HG02763 (cell line): ENCODE measurements at regions not wholly inside any gene's neighbourhood (a gene's known extent, or its start where the extent isn't known, plus 50 kb on each side); places are given as distances from the start of the nearest gene placed in this dataset.

Experiments
- ATAC-seq: cut with Tn5 transposase; IDR thresholded peaks from one replicate; pipeline ENCODE4 v1.9.1; 2021; ENCODE audit warnings: mild to moderate bottlenecking, moderate library complexity; ENCODE audit not compliant: unreplicated experiment

- ATAC-seq, result no peak
These were observed 335.8 kb upstream of the TRPC7 start for GRCh38 chr5:136701191-136701590.

- ATAC-seq, result no peak
These were observed 334.3 kb upstream of the TRPC7 start for GRCh38 chr5:136699651-136700050.

DNA sequence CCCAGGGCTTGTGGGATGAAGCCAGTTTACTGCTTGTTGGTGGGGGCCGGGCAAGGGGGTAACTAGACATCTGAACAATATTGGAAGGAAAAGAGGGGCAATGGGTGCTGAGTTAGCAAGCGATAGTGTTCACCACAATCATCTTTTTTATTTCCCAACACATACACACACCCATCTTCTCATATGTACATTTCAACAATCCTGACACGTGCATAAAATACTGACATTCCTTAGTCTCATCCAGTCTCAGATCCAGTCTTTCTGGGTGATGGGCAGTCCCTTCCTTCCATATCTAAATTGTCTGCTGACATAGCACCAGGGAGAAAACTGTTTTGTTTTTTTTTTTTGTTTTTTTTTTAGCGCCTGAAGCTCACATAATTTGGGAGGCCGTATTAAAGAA is 333.6 kb upstream of the TRPC7 start:
- no peak for ATAC-seq

GRCh38 chr5:136694258-136694657 is 328.9 kb upstream of the TRPC7 start:
- no peak for ATAC-seq

GRCh38 chr5:136689552-136689951 is 324.2 kb upstream of the TRPC7 start:
- ATAC-seq, result no peak

DNA sequence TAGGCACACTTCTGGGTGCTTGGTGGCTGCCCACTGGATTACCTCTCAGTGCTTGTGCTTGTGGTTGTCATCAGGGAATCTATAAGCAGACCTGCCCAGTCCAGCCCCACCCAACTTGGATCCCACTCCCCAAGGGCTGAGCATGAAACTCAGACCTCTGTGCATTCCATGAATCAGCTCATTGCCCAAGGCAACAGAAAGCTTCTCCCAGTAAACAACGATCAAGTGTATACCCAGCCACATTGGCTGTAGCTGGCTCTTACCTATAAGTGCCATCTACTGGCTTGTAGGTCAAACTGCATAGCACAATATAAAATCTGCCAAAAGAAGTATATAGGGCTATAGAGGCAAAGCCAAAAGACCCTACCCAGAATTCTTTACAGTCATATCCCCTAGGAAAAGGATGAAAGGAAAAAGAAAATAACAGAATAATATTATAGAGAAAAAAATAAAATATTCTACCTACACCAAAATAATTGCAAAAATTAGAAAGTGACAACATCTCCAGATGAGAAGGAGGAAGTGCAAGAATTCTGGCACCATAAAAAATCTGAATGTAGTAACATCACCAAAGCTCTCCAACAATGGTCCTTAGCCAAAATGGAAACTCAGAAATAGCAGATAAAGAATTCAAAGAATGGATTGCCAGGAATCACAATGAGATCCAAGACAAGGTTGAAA is 321.0 kb upstream of the TRPC7 start:
- no peak for ATAC-seq

- no peak for ATAC-seq
These were observed 317.6 kb upstream of the TRPC7 start for GRCh38 chr5:136682986-136683385.

- no peak for ATAC-seq
These were observed 313.9 kb upstream of the TRPC7 start for GRCh38 chr5:136679233-136679632.

- ATAC-seq, result no peak
These were observed 311.9 kb upstream of the TRPC7 start for GRCh38 chr5:136677217-136677616.

DNA sequence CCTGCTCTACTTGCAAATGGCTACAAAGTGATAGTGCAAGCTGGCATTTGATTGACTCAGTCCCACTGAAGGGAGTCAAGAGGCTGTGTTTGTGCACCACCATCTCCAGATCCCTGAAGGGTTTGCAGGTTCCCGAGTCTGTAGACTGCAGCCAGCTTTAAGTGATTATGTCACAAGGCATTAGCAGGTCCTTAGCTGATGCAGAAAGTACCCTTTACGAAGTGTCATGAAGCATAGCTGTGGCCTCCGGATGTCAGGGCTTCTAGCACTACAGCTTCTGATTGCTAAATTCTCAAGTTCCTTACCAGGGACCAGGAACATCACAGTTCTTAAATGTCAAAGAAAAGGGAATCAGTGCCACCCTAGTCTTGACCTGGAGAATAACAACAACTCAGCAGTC is 311.3 kb upstream of the TRPC7 start:
- no peak for ATAC-seq

DNA sequence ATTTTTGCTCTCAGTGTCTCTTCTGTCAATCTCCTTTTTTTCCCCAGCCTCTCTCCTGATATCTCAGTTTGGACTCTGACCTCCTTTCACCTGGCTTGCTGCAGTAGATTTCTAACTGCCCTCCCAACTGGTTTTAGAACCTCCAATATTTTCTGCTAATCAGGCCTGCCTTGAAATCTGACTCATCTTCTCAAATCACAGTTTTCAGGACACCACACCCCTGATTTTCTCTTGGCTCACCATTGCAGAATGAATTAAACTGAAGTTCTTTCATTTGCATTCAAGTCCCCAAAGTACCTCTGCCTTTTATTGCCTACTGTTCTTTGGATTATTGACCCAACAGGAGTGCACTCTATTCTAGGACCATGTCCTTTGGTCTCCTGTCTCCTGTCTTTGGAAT is 310.4 kb upstream of the TRPC7 start:
- no peak for ATAC-seq

- ATAC-seq, result no peak
These were observed 308.8 kb upstream of the TRPC7 start for GRCh38 chr5:136674178-136674577.

- no peak for ATAC-seq
These were observed 302.4 kb upstream of the TRPC7 start for GRCh38 chr5:136667789-136668188.

DNA sequence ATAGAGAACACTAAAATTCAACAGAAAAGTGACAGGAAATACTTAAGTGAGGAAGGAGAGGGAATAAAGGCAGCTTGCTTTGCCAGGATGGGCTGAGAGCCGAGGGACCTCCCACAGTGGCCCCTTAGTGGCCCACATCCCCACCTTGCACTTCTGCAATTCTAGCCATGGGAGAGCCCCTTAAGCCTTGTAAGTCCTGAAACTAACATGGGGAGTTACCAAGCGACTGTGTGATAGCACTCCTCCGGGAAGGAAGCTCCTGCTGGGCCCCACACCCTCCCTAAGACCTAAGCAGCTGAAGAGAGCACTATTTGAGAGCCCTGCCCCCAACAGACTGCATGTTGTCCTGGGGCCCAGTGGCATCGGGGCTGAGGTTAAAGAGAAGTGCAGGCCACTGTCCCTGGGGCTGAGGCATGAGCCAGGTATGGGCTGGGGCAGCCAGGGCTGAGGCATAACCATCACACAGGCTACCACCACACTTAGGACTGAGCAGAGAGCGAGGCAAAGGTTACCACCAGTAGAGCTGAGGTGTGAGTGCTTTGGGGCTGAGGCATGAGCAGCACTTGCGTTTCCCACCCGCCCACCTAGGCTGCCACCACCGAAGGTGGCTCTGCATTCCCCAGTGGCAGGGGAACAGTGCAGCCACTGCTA is 301.8 kb upstream of the TRPC7 start:
- no peak for ATAC-seq

GRCh38 chr5:136665331-136665730 is 300.0 kb upstream of the TRPC7 start:
- ATAC-seq, result no peak

DNA sequence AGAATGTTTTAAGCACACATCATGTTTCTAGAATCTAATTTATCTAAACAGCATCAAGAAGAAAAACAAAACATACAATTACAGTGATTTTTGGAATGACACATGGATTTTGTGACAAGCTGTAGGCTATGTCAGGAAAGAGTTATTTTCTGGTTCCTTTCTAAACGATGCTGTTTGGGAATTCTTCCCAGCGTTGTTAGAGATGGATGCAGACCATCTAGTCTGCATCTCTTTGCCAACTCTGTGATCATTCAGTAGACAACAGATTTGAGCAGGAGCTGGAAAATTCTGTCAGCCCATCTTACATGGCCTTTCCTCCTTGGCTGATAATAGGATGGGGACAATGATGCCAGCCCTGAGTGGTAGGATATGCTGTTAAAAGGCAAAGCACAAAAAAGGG is 295.7 kb upstream of the TRPC7 start:
- ATAC-seq, result no peak

DNA sequence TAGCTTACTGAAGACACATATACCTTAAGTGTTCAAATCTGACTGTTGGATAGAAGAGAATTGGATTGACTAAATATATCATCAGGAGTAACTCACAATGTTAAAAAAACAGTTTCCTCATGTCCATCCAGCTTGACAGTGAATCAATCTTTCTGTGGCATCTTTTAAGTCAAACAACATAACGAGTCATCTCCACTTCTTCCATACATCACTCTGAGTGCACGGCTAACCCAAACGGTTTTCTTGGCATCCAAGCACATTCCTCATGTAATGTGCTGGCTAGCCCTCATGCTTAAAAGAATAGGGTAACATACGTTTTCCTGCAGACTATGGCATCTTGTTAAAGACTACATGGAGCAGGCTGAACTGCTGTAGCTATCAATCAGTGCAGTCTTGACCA is 291.5 kb upstream of the TRPC7 start:
- ATAC-seq, result no peak

- no peak for ATAC-seq
These were observed 290.1 kb upstream of the TRPC7 start for GRCh38 chr5:136655468-136655867.

DNA sequence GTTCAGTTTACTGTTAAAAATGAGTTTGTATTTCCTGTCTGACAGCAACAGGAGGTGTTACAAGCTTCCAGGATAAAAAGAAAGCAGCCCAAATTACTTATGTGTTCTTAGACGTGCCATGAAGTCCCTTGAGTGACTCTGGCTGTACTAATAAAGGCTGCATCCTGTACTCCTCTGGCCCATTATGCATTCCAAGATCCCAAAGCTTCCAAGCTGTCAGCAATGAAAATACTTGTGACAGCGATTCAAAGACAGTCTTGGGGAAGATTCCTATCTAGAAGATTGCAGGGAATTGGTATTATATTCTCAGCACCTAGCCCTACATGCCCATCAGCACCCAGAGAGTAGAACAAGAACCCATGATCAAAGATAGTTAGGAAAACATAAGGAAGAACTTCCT is 281.6 kb upstream of the TRPC7 start:
- ATAC-seq, result no peak

DNA sequence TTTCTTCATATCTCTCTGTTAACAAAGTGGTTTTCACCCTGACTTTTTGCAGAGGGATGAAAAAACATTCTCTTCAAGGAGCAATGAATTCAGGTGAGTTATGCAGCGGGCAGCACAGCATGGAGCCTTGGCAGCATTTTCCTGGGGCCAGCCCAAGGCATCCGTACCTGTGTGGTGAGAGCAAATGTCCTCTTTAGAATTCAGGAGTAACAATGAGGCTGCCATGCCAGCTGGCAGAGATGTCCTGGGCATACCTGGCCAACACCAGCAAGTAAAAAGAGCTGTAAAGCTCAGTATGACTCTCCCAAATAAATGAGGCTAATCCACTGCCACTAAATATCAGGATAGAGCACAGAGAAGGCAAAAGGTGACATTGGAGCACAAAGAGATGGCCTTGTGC is 277.6 kb upstream of the TRPC7 start:
- no peak for ATAC-seq

DNA sequence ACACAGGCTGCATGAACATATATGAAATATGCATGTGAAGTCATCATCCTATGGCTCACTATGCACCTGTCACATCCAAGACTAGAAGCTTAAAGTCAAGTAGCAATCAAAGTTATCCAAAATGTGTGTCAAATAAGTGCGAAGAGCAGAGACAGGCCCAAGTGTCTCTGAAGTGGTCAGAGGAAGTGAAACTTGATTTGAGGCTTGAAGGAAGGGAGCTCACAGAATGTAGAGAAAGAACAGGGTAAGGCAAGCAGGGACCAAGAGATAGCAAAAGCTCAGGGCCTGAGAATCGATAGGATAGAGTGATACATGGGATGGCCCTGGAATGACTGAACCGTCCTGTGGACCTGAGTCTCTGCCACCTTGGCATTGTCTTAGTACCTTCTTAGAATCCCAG is 274.3 kb upstream of the TRPC7 start:
- ATAC-seq, result no peak

- ATAC-seq, result no peak
These were observed 272.7 kb upstream of the TRPC7 start for GRCh38 chr5:136638084-136638483.

- ATAC-seq, result no peak
These were observed 270.7 kb upstream of the TRPC7 start for GRCh38 chr5:136636001-136636400.
